NT2/D1 (cell line): ENCODE measurements at regions not wholly inside any gene's neighbourhood (a gene's known extent, or its start where the extent isn't known, plus 50 kb on each side); places are given as distances from the start of the nearest gene placed in this dataset.

Experiments used
- YY1 ChIP-seq: IDR thresholded peaks from 2 replicates; pipeline ENCODE4 v1.6.1; 2011; ENCODE audit not compliant: insufficient read length, insufficient read depth
- ZNF274 ChIP-seq: IDR thresholded peaks from 2 replicates; pipeline ENCODE4 v1.6.1; 2011; ENCODE audit warnings: mild to moderate bottlenecking, low read depth, low read length

- no peak for TF ChIP-seq YY1
- no peak for TF ChIP-seq ZNF274
Measured at GRCh38 chr6:137977814-137978213, 110.8 kb downstream of the TNFAIP3 start.
